GM23248 (cell line): ENCODE measurements at regions not wholly inside any gene's neighbourhood (a gene's known extent, or its start where the extent isn't known, plus 50 kb on each side); places are given as distances from the start of the nearest gene placed in this dataset.
"Not testable (repeated sequence)": the region's sequence is repeated elsewhere in the genome, so short reads cannot be mapped to it uniquely, and the experiment has no call there.

Experiments used
- DNase-seq: peaks from one replicate; pipeline ENCODE4 v3.0.0-alpha.2; 2015
- H2AFZ ChIP-seq: fragments of 200-600 bp; sonication (generic); 2 replicates; pipeline ENCODE4 v1.6.1; 2016; ENCODE audit warnings: antibody characterized with exemption
- H3F3A ChIP-seq: fragments of 200-600 bp; sonication (generic); 2 replicates; pipeline ENCODE4 v1.6.1; 2016; ENCODE audit warnings: mild to moderate bottlenecking, antibody characterized with exemption, mixed run types; ENCODE audit not compliant: insufficient read depth
- H3K27ac ChIP-seq: fragments of 200-600 bp; sonication (generic); 2 replicates; pipeline ENCODE4 v1.5.1; 2016; ENCODE audit warnings: mild to moderate bottlenecking
- H3K27me3 ChIP-seq: fragments of 200-600 bp; sonication (generic); replicated peaks from 2 replicates; pipeline ENCODE4 v1.6.1; 2016; ENCODE audit warnings: mild to moderate bottlenecking; ENCODE audit not compliant: insufficient read depth
- H3K36me3 ChIP-seq: fragments of 200-600 bp; sonication (generic); 2 replicates; pipeline ENCODE4 v1.6.1; 2016; ENCODE audit warnings: low read depth, mild to moderate bottlenecking
- H3K4me1 ChIP-seq: fragments of 200-600 bp; sonication (generic); 2 replicates; pipeline ENCODE4 v1.6.1; 2016; ENCODE audit warnings: mild to moderate bottlenecking; ENCODE audit not compliant: insufficient read depth
- H3K4me2 ChIP-seq: fragments of 200-600 bp; sonication (generic); one replicate; pipeline ENCODE4 v1.6.1; 2016; ENCODE audit warnings: mild to moderate bottlenecking; ENCODE audit not compliant: unreplicated experiment
- H3K4me3 ChIP-seq: fragments of 200-600 bp; sonication (generic); 2 replicates; pipeline ENCODE4 v1.5.1; 2016; ENCODE audit warnings: mild to moderate bottlenecking
- H3K79me2 ChIP-seq: fragments of 200-600 bp; sonication (generic); 2 replicates; pipeline ENCODE4 v1.6.1; 2016; ENCODE audit warnings: mild to moderate bottlenecking; ENCODE audit not compliant: insufficient read depth
- H3K9ac ChIP-seq: fragments of 200-600 bp; sonication (generic); 2 replicates; pipeline ENCODE4 v1.6.1; 2016; ENCODE audit warnings: mild to moderate bottlenecking
- H3K9me2 ChIP-seq: fragments of 200-600 bp; sonication (generic); 2 replicates; pipeline ENCODE4 v1.6.1; 2016; ENCODE audit warnings: mixed run types, mild to moderate bottlenecking, moderate library complexity; ENCODE audit not compliant: insufficient read depth
- H3K9me3 ChIP-seq: fragments of 200-600 bp; sonication (generic); one replicate; pipeline ENCODE4 v1.6.1; 2017; ENCODE audit warnings: low read depth
- H4K20me1 ChIP-seq: fragments of 200-600 bp; sonication (generic); 2 replicates; pipeline ENCODE4 v1.6.0; 2016; ENCODE audit not compliant: insufficient read depth
- EZH2 ChIP-seq: fragments of 200-600 bp; sonication (generic); IDR thresholded peaks from 2 replicates; pipeline ENCODE4 v1.6.1; 2018; ENCODE audit warnings: antibody characterized with exemption, mild to moderate bottlenecking; ENCODE audit not compliant: insufficient read depth, poor library complexity, severe bottlenecking
- EZH2phosphoT487 ChIP-seq: fragments of 200-600 bp; sonication (generic); IDR thresholded peaks from 2 replicates; pipeline ENCODE4 v1.6.1; 2018; ENCODE audit warnings: antibody characterized with exemption, moderate library complexity, mild to moderate bottlenecking, low read depth; ENCODE audit not compliant: insufficient read depth
- WGBS, 2 experiments: methylation state at CpG; one replicate each; pipeline ENCODE4 v1.1.6; 2015 to 2017; ENCODE audit warnings: low lambda C conversion rate in 2 of 2, low coverage in 1 of 2; ENCODE audit errors: missing lambda C conversion rate in 2 of 2; 5-methylcytosine and 5-hydroxymethylcytosine counted together
- in situ Hi-C: fragments of 300-500 bp; cut with MboI; formaldehyde crosslinking; loops from 2 replicates; pipeline ENCODE4 v1.15.0; 2020

GRCh38 chr2:203623661-203624060 lies 82.8 kb upstream of the CD28 start:
- peak overlapping the region; percentile 90 for H3K27ac ChIP-seq
- in situ Hi-C loops, result no loop called here
- H2AFZ ChIP-seq, result peak overlapping the region; percentile 37
- DNase-seq, result peak; percentile 45
- no peaks in the 10 kb centered on the region for H3K27me3 ChIP-seq
- 64 to 76% methylated on average over 6 of the region's 6 CpGs for WGBS, 2 experiments
- no peaks in the 10 kb centered on the region for H3K79me2 ChIP-seq
- H3K36me3 ChIP-seq, result no peaks in the 10 kb centered on the region
- H3K9me2 ChIP-seq, result no peaks in the 10 kb centered on the region
- H3F3A ChIP-seq, result peaks cover 48% of the 10 kb centered on the region
- H3K4me2 ChIP-seq, result peak overlapping the region; percentile 50
- H3K4me3 ChIP-seq, result no peak overlapping the region
- H3K9me3 ChIP-seq, result no peaks in the 10 kb centered on the region
- peak overlapping the region; percentile 59 for H3K9ac ChIP-seq
- peaks cover 35% of the 10 kb centered on the region for H3K4me1 ChIP-seq
- no peak for TF ChIP-seq EZH2phosphoT487
- TF ChIP-seq EZH2, result no peak
- no peaks in the 10 kb centered on the region for H4K20me1 ChIP-seq

GRCh38 chr2:203625701-203626100 lies 80.7 kb upstream of the CD28 start:
- 89 to 95% methylated on average over 1 of the region's 1 CpG for WGBS, 2 experiments
- Histone ChIP-seq H3K4me1 (peaks cover 43% of the 10 kb centered on the region), H3K9ac (no peak overlapping the region), H3K9me2 (no peaks in the 10 kb centered on the region), H3K27me3 (no peaks in the 10 kb centered on the region), H2AFZ (no peak overlapping the region), H3F3A (peaks cover 48% of the 10 kb centered on the region), H3K79me2 (no peaks in the 10 kb centered on the region), H3K9me3 (no peaks in the 10 kb centered on the region), H3K36me3 (no peaks in the 10 kb centered on the region), H4K20me1 (no peaks in the 10 kb centered on the region), H3K4me3 (no peak overlapping the region), H3K4me2 (no peak overlapping the region), H3K27ac (no peak overlapping the region)
- no peak for TF ChIP-seq EZH2
- TF ChIP-seq EZH2phosphoT487, result no peak
- in situ Hi-C loops, result no loop called here
- DNase-seq, result no peak

GRCh38 chr2:203626247-203626646 lies 80.2 kb upstream of the CD28 start:
- in situ Hi-C loops, DNase-seq, H3K9me3 ChIP-seq, H3K4me2 ChIP-seq, H3K79me2 ChIP-seq, H3K36me3 ChIP-seq, H3K9ac ChIP-seq, H4K20me1 ChIP-seq, H3K27me3 ChIP-seq, H3K9me2 ChIP-seq, H3K4me3 ChIP-seq: not testable (repeated sequence)
- WGBS, 2 experiments, result 75 to 76% methylated on average over 4 of the region's 4 CpGs
- Histone ChIP-seq H3K4me1 (peaks cover 49% of the 10 kb centered on the region), H3F3A (peaks cover 52% of the 10 kb centered on the region), H2AFZ (peak overlapping the region; percentile 28; the same call in 1 of the 2 replicates), H3K27ac (peak overlapping the region; percentile 52)

- Histone ChIP-seq H4K20me1 (no peaks in the 10 kb centered on the region), H2AFZ (peak overlapping the region; percentile 28; the same call in 1 of the 2 replicates), H3K27ac (peak overlapping the region; percentile 52), H3K9me2 (no peaks in the 10 kb centered on the region), H3K4me2 (peak overlapping the region; percentile 23), H3K79me2 (no peaks in the 10 kb centered on the region), H3K27me3 (no peaks in the 10 kb centered on the region), H3K9me3 (no peaks in the 10 kb centered on the region), H3K9ac (0 out of 2 replicates have a peak overlapping the region, but pooled peaks have one; percentile 0), H3K36me3 (no peaks in the 10 kb centered on the region), H3K4me3 (peak overlapping the region; percentile 2; the same call in 1 of the 2 replicates), H3F3A (peaks cover 58% of the 10 kb centered on the region), H3K4me1 (peaks cover 50% of the 10 kb centered on the region)
- in situ Hi-C loops, result no loop called here
- WGBS, 2 experiments, result 8 to 10% methylated on average over 2 of the region's 2 CpGs
- DNase-seq, result peak; percentile 75
- TF ChIP-seq EZH2, result no peak
- no peak for TF ChIP-seq EZH2phosphoT487
Observed at GRCh38 chr2:203626952-203627681, 79.3 kb upstream of the CD28 start.
